H7 (cell line): ENCODE measurements at regions not wholly inside any gene's neighbourhood (a gene's known extent, or its start where the extent isn't known, plus 50 kb on each side); places are given as distances from the start of the nearest gene placed in this dataset.

ENCODE experiments used
- DNase-seq: peaks from one replicate; pipeline ENCODE4 v3.0.0; 2012
- H3K27me3 ChIP-seq: 2 replicates; pipeline ENCODE4 v1.6.0; 2011; ENCODE audit warnings: mild to moderate bottlenecking, low read length; ENCODE audit not compliant: control insufficient read depth, insufficient read depth
- H3K36me3 ChIP-seq: replicated peaks from 2 replicates; pipeline ENCODE4 v1.5.1; 2011; ENCODE audit warnings: low read length; ENCODE audit not compliant: control insufficient read depth, insufficient read depth
- H3K4me3 ChIP-seq: 2 replicates; pipeline ENCODE4 v1.5.1; 2011; ENCODE audit warnings: low read depth, mild to moderate bottlenecking, control low read depth, low read length, moderate library complexity; ENCODE audit not compliant: insufficient read depth

GRCh38 chr2:18237298-18237697 lies 323.2 kb downstream of the RDH14 start:
- no peak for DNase-seq
- Histone ChIP-seq H3K27me3 (no peaks in the 10 kb centered on the region), H3K36me3 (no peaks in the 10 kb centered on the region), H3K4me3 (no peak overlapping the region)

GRCh38 chr2:18232731-18233438 lies 327.6 kb downstream of the RDH14 start:
- Histone ChIP-seq H3K36me3 (no peaks in the 10 kb centered on the region), H3K4me3 (no peak overlapping the region), H3K27me3 (no peaks in the 10 kb centered on the region)
- no peak for DNase-seq

GRCh38 chr2:18230668-18231067 lies 329.8 kb downstream of the RDH14 start:
- Histone ChIP-seq H3K36me3 (no peaks in the 10 kb centered on the region), H3K4me3 (no peak overlapping the region), H3K27me3 (no peaks in the 10 kb centered on the region)
- DNase-seq = no peak

GRCh38 chr2:18219676-18220075 lies 340.8 kb downstream of the RDH14 start:
- Histone ChIP-seq H3K4me3 (no peak overlapping the region), H3K36me3 (no peaks in the 10 kb centered on the region), H3K27me3 (no peaks in the 10 kb centered on the region)
- no peak for DNase-seq

GRCh38 chr2:18218160-18218933 lies 339.9 kb downstream of the KCNS3 start:
- Histone ChIP-seq H3K36me3 (no peaks in the 10 kb centered on the region), H3K27me3 (no peaks in the 10 kb centered on the region), H3K4me3 (no peak overlapping the region)
- no peak for DNase-seq

GRCh38 chr2:18214936-18215335 lies 336.5 kb downstream of the KCNS3 start:
- H3K27me3 ChIP-seq = no peaks in the 10 kb centered on the region
- H3K4me3 ChIP-seq = no peak overlapping the region
- DNase-seq = no peak
- no peaks in the 10 kb centered on the region for H3K36me3 ChIP-seq

- no peaks in the 10 kb centered on the region for H3K36me3 ChIP-seq
- no peak overlapping the region for H3K4me3 ChIP-seq
- no peaks in the 10 kb centered on the region for H3K27me3 ChIP-seq
- DNase-seq = no peak
Measured at GRCh38 chr2:18213986-18214385, 335.5 kb downstream of the KCNS3 start.

GRCh38 chr2:18209934-18210639 lies 331.6 kb downstream of the KCNS3 start:
- no peak overlapping the region for H3K4me3 ChIP-seq
- no peaks in the 10 kb centered on the region for H3K36me3 ChIP-seq
- no peak for DNase-seq
- no peaks in the 10 kb centered on the region for H3K27me3 ChIP-seq

GRCh38 chr2:18208956-18209355 lies 330.5 kb downstream of the KCNS3 start:
- Histone ChIP-seq H3K36me3 (no peaks in the 10 kb centered on the region), H3K4me3 (no peak overlapping the region), H3K27me3 (no peaks in the 10 kb centered on the region)
- no peak for DNase-seq

GRCh38 chr2:18200771-18201170 lies 322.3 kb downstream of the KCNS3 start:
- Histone ChIP-seq H3K4me3 (no peak overlapping the region), H3K36me3 (no peaks in the 10 kb centered on the region), H3K27me3 (no peaks in the 10 kb centered on the region)
- DNase-seq = no peak

GRCh38 chr2:18198677-18199076 lies 320.2 kb downstream of the KCNS3 start:
- no peak for DNase-seq
- Histone ChIP-seq H3K36me3 (no peaks in the 10 kb centered on the region), H3K4me3 (no peak overlapping the region), H3K27me3 (no peaks in the 10 kb centered on the region)

GRCh38 chr2:18194161-18194560 lies 315.7 kb downstream of the KCNS3 start:
- no peak overlapping the region for H3K4me3 ChIP-seq
- H3K36me3 ChIP-seq = no peaks in the 10 kb centered on the region
- DNase-seq = no peak
- no peaks in the 10 kb centered on the region for H3K27me3 ChIP-seq

GRCh38 chr2:18186816-18187613 lies 308.5 kb downstream of the KCNS3 start:
- Histone ChIP-seq H3K27me3 (no peaks in the 10 kb centered on the region), H3K4me3 (no peak overlapping the region), H3K36me3 (no peaks in the 10 kb centered on the region)
- no peak for DNase-seq

- no peaks in the 10 kb centered on the region for H3K27me3 ChIP-seq
- DNase-seq = no peak
- no peak overlapping the region for H3K4me3 ChIP-seq
- no peaks in the 10 kb centered on the region for H3K36me3 ChIP-seq
Measured at GRCh38 chr2:18182861-18183260, 304.4 kb downstream of the KCNS3 start.
